ENCODE measurements at regions not wholly inside any gene's neighbourhood (a gene's known extent, or its start where the extent isn't known, plus 50 kb on each side); places are given as distances from the start of the nearest gene placed in this dataset.

DNA sequence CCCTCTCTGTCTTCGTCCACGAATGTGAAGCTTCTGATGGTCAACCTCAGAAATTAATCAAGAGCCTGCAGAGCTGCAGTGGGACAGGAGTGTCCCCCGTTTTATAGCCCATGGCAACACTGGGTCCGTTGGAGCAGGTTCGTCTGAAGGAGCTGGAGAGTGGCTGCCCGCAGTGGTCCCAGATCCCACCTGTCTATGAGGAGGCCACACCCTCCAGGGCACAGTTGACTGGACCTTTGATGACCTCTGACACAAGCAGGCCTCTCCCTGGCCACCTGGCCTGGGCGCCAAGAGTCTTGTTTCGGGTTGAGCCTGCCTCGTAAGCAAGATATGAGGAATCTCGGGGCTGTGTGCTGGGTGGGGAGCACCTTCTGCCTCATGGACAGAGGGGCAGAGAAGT lies 100.7 kb upstream of the SFSWAP start:
- Histone ChIP-seq H3K9me2 (replicated peaks; ENCODE audit: insufficient read depth, low read length) (no peaks in the 10 kb centered on the region), H4K20me1 (ENCODE audit: insufficient read depth, low read depth, low read length) (no peaks in the 10 kb centered on the region), H3K9me3 (ENCODE audit: low read length) (no peaks in the 10 kb centered on the region), H3K27me3 (ENCODE audit: low read length) (no peaks in the 10 kb centered on the region), H3K27ac (ENCODE audit: low read length) (no peak overlapping the region), H3K9ac (ENCODE audit: low read length) (no peak overlapping the region), H2AFZ (ENCODE audit: low read length) (no peak overlapping the region), H3K79me2 (ENCODE audit: low read length) (no peaks in the 10 kb centered on the region), H3K4me1 (ENCODE audit: low read length) (no peaks in the 10 kb centered on the region), H3K36me3 (ENCODE audit: insufficient read depth, low read length) (no peaks in the 10 kb centered on the region), H3K4me2 (ENCODE audit: low read depth, low read length, poor library complexity, severe bottlenecking) (no peak overlapping the region), H3K4me3 (ENCODE audit: low read length) (no peak overlapping the region)
- DNase-seq, result no peak

DNA sequence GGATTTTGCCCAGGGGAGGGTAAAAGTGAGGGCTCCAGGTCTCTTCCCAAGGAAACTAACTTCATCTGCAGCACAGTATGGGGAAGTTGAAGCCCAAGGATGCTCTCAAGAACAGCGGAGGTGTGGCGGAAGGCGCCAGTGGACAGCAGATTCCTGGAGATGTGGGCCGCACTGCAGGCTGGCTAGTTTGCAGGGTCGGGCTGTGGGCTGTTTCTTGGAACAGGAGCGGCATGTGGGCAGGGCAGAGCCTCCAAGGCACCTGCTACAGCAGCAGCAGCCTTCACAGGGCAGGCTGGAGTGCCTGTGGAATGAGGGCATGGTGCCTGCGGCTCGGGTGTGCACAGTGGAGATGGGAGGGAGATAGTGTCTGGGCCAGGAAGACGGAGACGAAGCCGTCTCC lies 100.0 kb upstream of the SFSWAP start:
- H3K27me3 ChIP-seq (ENCODE audit: low read length), result no peaks in the 10 kb centered on the region
- H3K9me3 ChIP-seq (ENCODE audit: low read length), result no peaks in the 10 kb centered on the region
- H3K9ac ChIP-seq (ENCODE audit: low read length), result no peak overlapping the region
- H3K79me2 ChIP-seq (ENCODE audit: low read length), result no peaks in the 10 kb centered on the region
- no peak overlapping the region for H3K27ac ChIP-seq (ENCODE audit: low read length)
- no peaks in the 10 kb centered on the region for H3K9me2 ChIP-seq (replicated peaks; ENCODE audit: insufficient read depth, low read length)
- H4K20me1 ChIP-seq (ENCODE audit: insufficient read depth, low read depth, low read length), result no peaks in the 10 kb centered on the region
- no peaks in the 10 kb centered on the region for H3K36me3 ChIP-seq (ENCODE audit: insufficient read depth, low read length)
- no peak overlapping the region for H3K4me3 ChIP-seq (ENCODE audit: low read length)
- no peak overlapping the region for H2AFZ ChIP-seq (ENCODE audit: low read length)
- H3K4me2 ChIP-seq (ENCODE audit: low read depth, low read length, poor library complexity, severe bottlenecking), result no peak overlapping the region
- DNase-seq, result no peak
- H3K4me1 ChIP-seq (ENCODE audit: low read length), result no peaks in the 10 kb centered on the region

GRCh38 chr12:131611416-131612091 lies 99.3 kb upstream of the SFSWAP start:
- H3K4me2 ChIP-seq (ENCODE audit: low read depth, low read length, poor library complexity, severe bottlenecking), result no peak overlapping the region
- H3K4me1 ChIP-seq (ENCODE audit: low read length), result no peaks in the 10 kb centered on the region
- no peak overlapping the region for H3K27ac ChIP-seq (ENCODE audit: low read length)
- H3K9ac ChIP-seq (ENCODE audit: low read length), result no peak overlapping the region
- no peak overlapping the region for H2AFZ ChIP-seq (ENCODE audit: low read length)
- H3K79me2 ChIP-seq (ENCODE audit: low read length), result no peaks in the 10 kb centered on the region
- no peak overlapping the region for H3K4me3 ChIP-seq (ENCODE audit: low read length)
- H4K20me1 ChIP-seq (ENCODE audit: insufficient read depth, low read depth, low read length), result no peaks in the 10 kb centered on the region
- H3K9me3 ChIP-seq (ENCODE audit: low read length), result no peaks in the 10 kb centered on the region
- no peaks in the 10 kb centered on the region for H3K9me2 ChIP-seq (replicated peaks; ENCODE audit: insufficient read depth, low read length)
- H3K36me3 ChIP-seq (ENCODE audit: insufficient read depth, low read length), result no peaks in the 10 kb centered on the region
- DNase-seq, result no peak
- H3K27me3 ChIP-seq (ENCODE audit: low read length), result no peaks in the 10 kb centered on the region

- Histone ChIP-seq H2AFZ (ENCODE audit: low read length) (no peak overlapping the region), H3K79me2 (ENCODE audit: low read length) (no peaks in the 10 kb centered on the region), H3K4me3 (ENCODE audit: low read length) (no peak overlapping the region), H3K4me1 (ENCODE audit: low read length) (no peaks in the 10 kb centered on the region), H3K4me2 (ENCODE audit: low read depth, low read length, poor library complexity, severe bottlenecking) (no peak overlapping the region), H3K9ac (ENCODE audit: low read length) (no peak overlapping the region), H3K36me3 (ENCODE audit: insufficient read depth, low read length) (no peaks in the 10 kb centered on the region), H3K27me3 (ENCODE audit: low read length) (no peaks in the 10 kb centered on the region), H3K9me3 (ENCODE audit: low read length) (no peaks in the 10 kb centered on the region), H3K9me2 (replicated peaks; ENCODE audit: insufficient read depth, low read length) (no peaks in the 10 kb centered on the region), H4K20me1 (ENCODE audit: insufficient read depth, low read depth, low read length) (no peaks in the 10 kb centered on the region), H3K27ac (ENCODE audit: low read length) (no peak overlapping the region)
- DNase-seq, result no peak
Measured at GRCh38 chr12:131612092-131612755, 98.7 kb upstream of the SFSWAP start.

- Histone ChIP-seq H3K27me3 (ENCODE audit: low read length) (no peaks in the 10 kb centered on the region), H3K9me3 (ENCODE audit: low read length) (no peaks in the 10 kb centered on the region), H3K9ac (ENCODE audit: low read length) (no peak overlapping the region), H3K9me2 (replicated peaks; ENCODE audit: insufficient read depth, low read length) (no peaks in the 10 kb centered on the region), H3K4me3 (ENCODE audit: low read length) (no peak overlapping the region), H3K4me2 (ENCODE audit: low read depth, low read length, poor library complexity, severe bottlenecking) (no peak overlapping the region), H3K27ac (ENCODE audit: low read length) (no peak overlapping the region), H3K79me2 (ENCODE audit: low read length) (no peaks in the 10 kb centered on the region), H3K4me1 (ENCODE audit: low read length) (no peaks in the 10 kb centered on the region), H2AFZ (ENCODE audit: low read length) (no peak overlapping the region), H3K36me3 (ENCODE audit: insufficient read depth, low read length) (no peaks in the 10 kb centered on the region), H4K20me1 (ENCODE audit: insufficient read depth, low read depth, low read length) (no peaks in the 10 kb centered on the region)
- DNase-seq, result no peak
Measured at GRCh38 chr12:131613186-131613585, 97.7 kb upstream of the SFSWAP start.

DNA sequence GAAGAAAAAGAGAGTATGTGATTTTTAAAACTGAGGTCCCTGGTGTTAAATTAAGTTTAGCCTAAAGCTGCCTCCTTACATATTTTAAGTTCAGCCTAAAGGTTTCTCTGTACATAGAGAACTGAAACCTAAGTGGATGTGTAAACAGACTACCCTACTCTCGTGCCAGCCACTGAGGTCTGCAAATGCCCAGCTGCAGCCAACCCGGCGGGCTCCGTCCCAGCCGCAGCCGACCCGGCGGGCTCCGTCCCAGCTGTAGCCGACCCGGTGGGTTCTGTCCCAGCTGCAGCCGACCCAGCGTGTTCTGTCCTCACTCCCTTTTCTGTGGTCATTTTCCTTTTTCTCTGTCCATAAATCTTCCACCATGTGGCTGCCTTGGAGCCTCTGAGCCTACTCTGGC lies 97.2 kb upstream of the SFSWAP start:
- H3K79me2 ChIP-seq (ENCODE audit: low read length), result no peaks in the 10 kb centered on the region
- H3K4me3 ChIP-seq (ENCODE audit: low read length), result no peak overlapping the region
- no peak overlapping the region for H3K9ac ChIP-seq (ENCODE audit: low read length)
- DNase-seq, result no peak
- no peak overlapping the region for H3K4me2 ChIP-seq (ENCODE audit: low read depth, low read length, poor library complexity, severe bottlenecking)
- H2AFZ ChIP-seq (ENCODE audit: low read length), result no peak overlapping the region
- H3K4me1 ChIP-seq (ENCODE audit: low read length), result no peaks in the 10 kb centered on the region
- no peaks in the 10 kb centered on the region for H3K9me3 ChIP-seq (ENCODE audit: low read length)
- no peaks in the 10 kb centered on the region for H4K20me1 ChIP-seq (ENCODE audit: insufficient read depth, low read depth, low read length)
- no peaks in the 10 kb centered on the region for H3K27me3 ChIP-seq (ENCODE audit: low read length)
- H3K9me2 ChIP-seq (replicated peaks; ENCODE audit: insufficient read depth, low read length), result no peaks in the 10 kb centered on the region
- no peaks in the 10 kb centered on the region for H3K36me3 ChIP-seq (ENCODE audit: insufficient read depth, low read length)
- H3K27ac ChIP-seq (ENCODE audit: low read length), result no peak overlapping the region

DNA sequence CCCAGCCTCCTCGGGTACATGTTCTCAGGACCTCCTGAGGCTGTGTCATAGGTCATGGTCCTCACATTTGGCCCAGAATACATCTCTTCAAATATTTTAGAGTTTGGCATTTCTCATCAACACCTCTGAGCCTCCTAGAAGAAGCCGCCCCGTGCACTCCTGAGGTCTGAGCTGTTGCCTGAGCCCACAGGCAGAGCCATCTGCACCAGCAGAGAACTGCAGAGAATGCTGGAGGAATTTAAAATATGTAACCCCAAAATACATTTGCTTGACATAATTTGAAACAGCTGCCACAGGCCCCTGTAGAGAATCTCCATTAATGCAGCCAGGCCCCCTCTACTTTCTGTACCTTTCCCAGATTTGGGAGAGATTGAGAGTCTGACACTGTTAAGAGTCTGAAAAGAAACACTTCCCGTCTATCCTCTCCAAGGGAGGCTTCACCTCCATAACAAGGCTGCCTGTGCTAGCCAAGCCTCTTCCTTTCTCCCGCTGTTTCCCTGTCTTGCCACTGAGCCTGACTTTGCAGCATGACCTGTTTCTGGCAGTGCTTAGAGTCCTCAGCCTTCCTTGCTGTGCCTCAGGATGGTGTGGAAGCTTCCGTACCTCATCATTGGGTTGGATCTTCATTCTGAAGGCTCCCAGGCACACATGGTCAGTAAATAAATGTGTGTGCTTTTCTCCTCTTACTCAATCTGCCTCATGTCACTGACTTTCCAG lies 95.4 kb upstream of the SFSWAP start:
- Histone ChIP-seq H3K27ac (ENCODE audit: low read length) (no peak overlapping the region), H3K27me3 (ENCODE audit: low read length) (no peaks in the 10 kb centered on the region), H3K9me2 (replicated peaks; ENCODE audit: insufficient read depth, low read length) (no peaks in the 10 kb centered on the region), H4K20me1 (ENCODE audit: insufficient read depth, low read depth, low read length) (no peaks in the 10 kb centered on the region), H3K9me3 (ENCODE audit: low read length) (no peaks in the 10 kb centered on the region), H3K4me3 (ENCODE audit: low read length) (no peak overlapping the region), H3K36me3 (ENCODE audit: insufficient read depth, low read length) (no peaks in the 10 kb centered on the region), H2AFZ (ENCODE audit: low read length) (no peak overlapping the region), H3K9ac (ENCODE audit: low read length) (no peak overlapping the region), H3K79me2 (ENCODE audit: low read length) (no peaks in the 10 kb centered on the region), H3K4me1 (ENCODE audit: low read length) (no peaks in the 10 kb centered on the region), H3K4me2 (ENCODE audit: low read depth, low read length, poor library complexity, severe bottlenecking) (no peak overlapping the region)
- no peak for DNase-seq

DNA sequence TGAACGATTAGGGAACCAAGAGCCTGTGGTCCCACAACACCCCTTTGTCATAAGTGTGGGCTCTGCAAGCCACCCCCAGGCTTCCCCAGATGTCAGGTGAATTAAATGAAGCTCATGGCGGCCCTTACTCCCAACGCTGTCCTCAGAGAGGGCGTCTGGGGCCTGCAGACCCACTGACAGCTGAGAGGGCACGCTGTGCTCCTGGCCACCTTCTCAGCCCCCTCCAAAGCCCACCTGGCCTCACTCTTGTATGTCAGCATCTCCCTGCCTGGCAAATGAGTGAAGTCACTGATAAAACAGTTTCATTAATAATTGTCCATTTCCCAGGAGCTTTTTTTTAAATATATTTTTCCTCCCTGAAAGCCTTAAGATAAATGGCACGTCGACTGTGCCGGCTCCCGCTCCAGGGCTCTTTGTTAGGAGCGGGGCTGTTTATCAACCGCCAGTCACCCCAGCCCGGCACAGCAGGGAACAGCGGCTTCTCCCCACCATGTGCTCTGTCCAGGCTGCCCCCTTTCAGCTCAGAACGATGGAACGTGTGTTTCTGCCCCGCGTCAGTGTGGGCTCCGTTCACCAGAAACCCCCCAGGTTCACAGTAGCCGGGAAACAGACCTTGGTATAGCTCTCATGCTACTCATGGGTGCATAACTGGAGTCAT lies 94.7 kb upstream of the SFSWAP start:
- Histone ChIP-seq H3K9me2 (replicated peaks; ENCODE audit: insufficient read depth, low read length) (no peaks in the 10 kb centered on the region), H3K27ac (ENCODE audit: low read length) (no peak overlapping the region), H3K9me3 (ENCODE audit: low read length) (no peaks in the 10 kb centered on the region), H3K27me3 (ENCODE audit: low read length) (no peaks in the 10 kb centered on the region), H2AFZ (ENCODE audit: low read length) (no peak overlapping the region), H3K4me1 (ENCODE audit: low read length) (no peaks in the 10 kb centered on the region), H4K20me1 (ENCODE audit: insufficient read depth, low read depth, low read length) (no peaks in the 10 kb centered on the region), H3K9ac (ENCODE audit: low read length) (no peak overlapping the region), H3K36me3 (ENCODE audit: insufficient read depth, low read length) (no peaks in the 10 kb centered on the region), H3K79me2 (ENCODE audit: low read length) (no peaks in the 10 kb centered on the region), H3K4me2 (ENCODE audit: low read depth, low read length, poor library complexity, severe bottlenecking) (no peak overlapping the region), H3K4me3 (ENCODE audit: low read length) (no peak overlapping the region)
- no peak for DNase-seq

All from Karpas-422 (cell line).